ENCODE measurements at regions not wholly inside any gene's neighbourhood (a gene's known extent, or its start where the extent isn't known, plus 50 kb on each side); places are given as distances from the start of the nearest gene placed in this dataset.

DNA sequence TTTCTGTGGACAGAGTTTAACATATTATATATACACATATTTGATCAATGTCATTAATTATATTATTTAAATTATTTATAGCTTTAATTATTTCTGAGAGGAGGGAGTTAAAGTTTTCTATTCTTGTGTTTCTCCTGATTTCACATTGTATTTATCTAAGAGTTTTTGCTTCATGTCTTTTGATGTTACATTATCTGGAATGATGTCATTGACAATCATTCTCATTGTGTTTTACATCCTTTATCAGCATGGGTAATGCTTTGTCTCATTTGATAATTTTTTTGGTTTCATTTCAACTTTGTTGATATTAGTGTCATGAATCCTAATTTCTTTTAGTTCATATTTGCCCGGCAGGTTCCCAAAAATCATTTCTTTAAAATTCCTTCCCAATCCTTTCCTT, 56.7 kb upstream of the TOX2 start:
- TF ChIP-seq ZBTB33 (CRISPR knock-in tag; IDR thresholded peaks at IDR 0.05) (no peak), RFX3 (CRISPR knock-in tag; IDR thresholded peaks at IDR 0.05) (no peak), IKZF1 (IDR thresholded peaks at IDR 0.05) (no peak), ZNF687 (CRISPR knock-in tag; IDR thresholded peaks at IDR 0.05) (no peak), CTCF (CRISPR knock-in tag; IDR thresholded peaks at IDR 0.05) (no peak), NKX3-1 (CRISPR knock-in tag; IDR thresholded peaks at IDR 0.05) (no peak), ZNF431 (CRISPR knock-in tag; IDR thresholded peaks at IDR 0.05; ENCODE audit: borderline replicate concordance, low read depth) (no peak), MED1 (CRISPR knock-in tag; IDR thresholded peaks at IDR 0.05) (no peak), POLR2AphosphoS5 (IDR thresholded peaks at IDR 0.05; ENCODE audit: low read depth, low read length) (no peak)

Measured in HepG2 (cell line).